Activated naive CD4-positive, alpha-beta T cell treated with anti-CD3 and anti-CD28 coated beads, Interleukin-2, amount 50 U/mL, for 24 hours (primary cell): ENCODE measurements at regions not wholly inside any gene's neighbourhood (a gene's known extent, or its start where the extent isn't known, plus 50 kb on each side); places are given as distances from the start of the nearest gene placed in this dataset.

Experiments used
- H3K27ac Mint-ChIP-seq: one replicate; pipeline ENCODE4 v1.8.0; 2021; ENCODE audit warnings: mild to moderate bottlenecking, mixed read lengths
- H3K27me3 Mint-ChIP-seq: one replicate; pipeline ENCODE4 v1.8.0; 2021; ENCODE audit warnings: mixed read lengths
- H3K36me3 Mint-ChIP-seq: one replicate; pipeline ENCODE4 v1.8.0; 2021; ENCODE audit warnings: mixed read lengths
- H3K4me1 Mint-ChIP-seq: one replicate; pipeline ENCODE4 v1.8.0; 2021; ENCODE audit warnings: mixed read lengths
- H3K4me3 Mint-ChIP-seq: one replicate; pipeline ENCODE4 v1.8.0; 2021; ENCODE audit warnings: mild to moderate bottlenecking, mixed read lengths
- H3K9me3 Mint-ChIP-seq: one replicate; pipeline ENCODE4 v1.8.0; 2021; ENCODE audit warnings: mixed read lengths

DNA sequence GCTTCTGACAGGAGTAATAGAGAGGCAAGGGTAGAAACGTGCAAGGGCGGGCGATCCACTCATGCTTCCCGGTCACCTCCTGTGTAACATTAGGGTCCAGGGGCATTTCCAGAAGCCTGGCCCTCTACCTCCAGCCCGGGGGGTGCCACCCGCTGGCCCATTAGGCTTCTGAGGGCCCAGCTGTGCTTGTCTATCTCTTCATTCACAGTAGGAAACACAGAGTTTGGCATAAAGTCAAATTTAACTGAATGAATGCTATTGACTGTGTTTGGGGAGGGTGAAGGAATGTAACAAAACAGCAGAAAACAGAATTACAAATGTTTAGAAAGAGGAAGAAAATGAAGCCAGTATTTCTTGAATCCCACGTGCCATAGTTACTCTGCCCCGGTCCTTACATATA, 112.4 kb upstream of the SLC66A3 start:
- Mint-ChIP-seq H3K9me3 (peaks cover 16% of the 10 kb centered on the region), H3K27me3 (peaks cover 17% of the 10 kb centered on the region), H3K4me3 (no peak overlapping the region), H3K27ac (no peak overlapping the region), H3K4me1 (no peaks in the 10 kb centered on the region), H3K36me3 (peaks cover 2% of the 10 kb centered on the region)

DNA sequence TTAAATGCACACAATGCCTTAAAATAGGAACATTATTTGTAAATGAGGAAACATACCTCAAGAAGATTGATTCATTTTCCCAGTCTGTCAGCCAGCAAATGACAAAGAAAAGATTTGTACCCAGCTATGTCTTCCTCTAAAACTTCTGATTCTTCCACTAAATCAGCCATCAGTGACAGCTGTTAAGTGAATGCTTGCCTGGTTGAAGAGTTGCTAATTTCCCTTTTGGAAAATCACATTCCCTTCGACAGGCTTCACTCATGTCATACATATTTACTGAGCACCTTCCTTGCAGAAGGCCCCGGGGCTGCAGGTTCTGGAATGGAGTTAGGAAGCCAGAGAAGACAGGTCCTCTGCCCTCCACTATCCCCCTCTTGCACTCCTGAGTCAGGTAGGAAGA, 112.0 kb upstream of the SLC66A3 start:
- peaks cover 17% of the 10 kb centered on the region for H3K27me3 Mint-ChIP-seq
- no peak overlapping the region for H3K27ac Mint-ChIP-seq
- peaks cover 12% of the 10 kb centered on the region for H3K9me3 Mint-ChIP-seq
- no peaks in the 10 kb centered on the region for H3K4me1 Mint-ChIP-seq
- H3K36me3 Mint-ChIP-seq, result peaks cover 2% of the 10 kb centered on the region
- no peak overlapping the region for H3K4me3 Mint-ChIP-seq

DNA sequence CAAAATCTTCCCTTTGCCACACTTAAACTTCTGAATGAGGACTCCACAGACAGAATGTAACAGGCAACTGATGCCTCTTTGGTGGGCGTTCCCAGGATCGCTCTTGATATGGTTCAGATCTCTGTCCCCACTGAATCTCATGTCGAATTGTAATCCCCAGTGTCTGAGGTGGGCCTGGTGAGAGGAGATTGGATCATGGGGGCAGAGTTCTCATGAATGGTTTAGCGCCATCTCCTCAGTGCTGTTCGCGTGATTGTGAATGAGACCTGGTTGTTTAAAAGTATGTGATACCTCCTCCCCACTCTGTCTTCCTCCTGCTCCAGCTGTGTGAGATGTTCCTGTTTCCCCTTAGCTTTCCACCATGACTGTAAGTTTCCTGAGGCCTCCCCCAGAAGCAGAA, 111.1 kb upstream of the SLC66A3 start:
- Mint-ChIP-seq H3K9me3 (peaks cover 8% of the 10 kb centered on the region), H3K4me1 (no peaks in the 10 kb centered on the region), H3K27me3 (peaks cover 17% of the 10 kb centered on the region), H3K27ac (no peak overlapping the region), H3K4me3 (no peak overlapping the region), H3K36me3 (peaks cover 2% of the 10 kb centered on the region)

DNA sequence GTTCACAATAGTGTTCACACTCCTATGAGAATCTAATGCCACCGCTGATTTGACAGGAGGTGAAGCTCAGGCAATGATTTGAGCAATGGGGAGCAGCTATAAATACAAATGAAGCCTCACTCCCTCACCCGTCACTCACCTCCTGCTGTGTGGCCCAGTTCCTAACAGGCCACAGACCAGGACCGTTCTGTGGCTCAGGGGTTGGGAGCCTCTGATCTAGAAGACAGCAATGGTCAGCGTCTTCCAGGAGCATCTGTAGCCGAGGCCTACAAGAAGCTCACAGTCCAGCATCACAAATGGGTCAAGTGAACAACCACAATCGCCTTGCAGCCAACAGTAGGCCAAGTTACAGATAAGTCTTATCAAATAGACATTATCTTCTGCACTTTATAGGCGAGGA, 110.0 kb upstream of the SLC66A3 start:
- Mint-ChIP-seq H3K27me3 (peaks cover 13% of the 10 kb centered on the region), H3K36me3 (no peaks in the 10 kb centered on the region), H3K4me3 (no peak overlapping the region), H3K9me3 (no peaks in the 10 kb centered on the region), H3K4me1 (no peaks in the 10 kb centered on the region), H3K27ac (no peak overlapping the region)

DNA sequence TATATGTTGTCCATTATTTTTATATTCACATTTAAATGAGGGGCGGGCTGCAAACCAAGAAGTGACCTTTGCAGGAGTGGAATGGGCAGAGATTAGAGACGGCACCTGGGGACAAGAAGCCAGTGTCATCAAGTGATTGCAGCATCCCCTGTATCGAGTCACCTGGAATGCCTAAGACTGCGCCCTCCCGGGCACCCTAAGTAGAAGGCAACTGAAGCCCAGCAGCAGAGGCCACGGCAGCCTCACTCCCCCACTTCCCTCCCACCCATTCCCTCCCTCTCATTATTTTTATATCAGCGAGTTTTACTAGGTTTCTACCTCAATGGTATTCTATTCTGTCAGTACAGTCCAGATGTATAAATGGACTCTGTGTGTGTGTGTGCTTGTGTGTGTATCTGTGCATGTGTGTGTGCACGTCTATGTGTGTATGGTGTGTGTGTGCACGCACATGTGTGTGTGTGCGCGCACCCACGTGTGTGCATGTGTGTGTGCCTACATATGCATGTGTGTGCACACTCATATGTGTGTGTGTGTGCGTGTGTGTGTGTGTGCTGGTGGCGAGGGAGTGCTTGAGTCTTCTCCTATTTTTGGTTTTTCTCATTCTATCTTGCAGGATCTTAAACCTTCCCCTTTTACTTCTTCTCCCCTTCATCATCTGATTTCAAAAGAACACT, 106.8 kb upstream of the SLC66A3 start:
- no peak overlapping the region for H3K27ac Mint-ChIP-seq
- no peaks in the 10 kb centered on the region for H3K4me1 Mint-ChIP-seq
- H3K4me3 Mint-ChIP-seq, result no peak overlapping the region
- no peaks in the 10 kb centered on the region for H3K27me3 Mint-ChIP-seq
- no peaks in the 10 kb centered on the region for H3K36me3 Mint-ChIP-seq
- no peaks in the 10 kb centered on the region for H3K9me3 Mint-ChIP-seq

DNA sequence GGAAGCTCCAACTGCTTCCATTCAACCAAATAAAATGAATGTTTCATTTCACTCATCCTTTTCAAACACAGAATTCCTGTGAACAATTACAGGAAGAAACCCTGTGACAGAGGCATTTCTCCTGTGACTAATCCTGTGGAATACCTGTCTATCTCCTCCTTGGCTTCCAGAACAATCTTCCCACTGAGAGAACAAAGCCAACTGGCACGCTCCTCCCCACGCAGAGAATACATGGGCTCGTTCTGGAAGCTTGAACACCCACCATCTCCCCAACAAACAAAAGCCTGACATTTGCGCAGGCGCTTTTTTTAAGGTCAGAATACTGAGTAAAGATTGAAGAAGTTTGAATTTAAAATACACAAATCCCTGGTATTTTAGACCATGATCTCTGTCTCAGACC, 104.7 kb upstream of the SLC66A3 start:
- no peaks in the 10 kb centered on the region for H3K27me3 Mint-ChIP-seq
- H3K27ac Mint-ChIP-seq, result no peak overlapping the region
- no peaks in the 10 kb centered on the region for H3K4me1 Mint-ChIP-seq
- H3K9me3 Mint-ChIP-seq, result no peaks in the 10 kb centered on the region
- no peaks in the 10 kb centered on the region for H3K36me3 Mint-ChIP-seq
- H3K4me3 Mint-ChIP-seq, result no peak overlapping the region

DNA sequence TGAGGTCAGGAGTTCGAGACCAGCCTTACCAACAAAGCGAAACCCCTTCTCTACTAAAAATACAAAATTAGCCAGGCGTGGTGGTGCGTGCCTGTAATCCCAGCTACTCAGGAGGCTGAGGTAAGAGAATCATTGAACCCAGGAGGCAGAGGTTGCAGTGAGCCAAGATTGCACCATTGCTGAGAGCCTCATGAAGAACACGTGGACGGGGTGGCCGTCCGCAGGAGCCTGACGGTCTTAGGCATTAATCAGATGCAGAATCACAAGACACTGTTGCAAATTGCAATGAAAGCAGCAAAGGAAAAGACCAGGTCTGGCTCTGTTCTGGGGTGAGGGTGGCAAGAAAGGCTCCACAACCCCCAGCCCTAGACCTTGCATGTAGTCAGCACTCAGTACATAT, 104.0 kb upstream of the SLC66A3 start:
- H3K4me3 Mint-ChIP-seq, result no peak overlapping the region

DNA sequence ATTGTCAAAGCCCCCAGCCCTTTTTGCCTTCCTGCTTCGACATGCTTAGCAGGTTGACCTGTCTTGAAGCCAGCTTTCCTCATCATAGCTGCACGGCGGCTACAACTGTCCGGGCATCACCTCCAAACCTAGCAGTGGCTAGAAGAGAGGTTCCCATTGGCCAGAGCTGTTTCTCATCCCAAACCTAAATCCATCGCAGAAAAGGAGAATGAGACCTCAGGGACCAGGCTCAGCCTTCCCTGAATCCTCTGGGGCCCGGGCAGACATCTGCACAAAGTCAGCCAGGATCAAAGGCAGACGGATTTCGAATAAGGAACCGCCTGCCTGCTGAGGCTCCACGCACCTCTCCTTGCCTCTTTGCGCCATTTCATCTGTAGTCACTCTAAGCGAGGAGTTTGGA, 101.7 kb upstream of the SLC66A3 start:
- no peak overlapping the region for H3K4me3 Mint-ChIP-seq
- H3K4me1 Mint-ChIP-seq, result no peaks in the 10 kb centered on the region
- peaks cover 3% of the 10 kb centered on the region for H3K9me3 Mint-ChIP-seq
- peaks cover 4% of the 10 kb centered on the region for H3K27me3 Mint-ChIP-seq
- no peak overlapping the region for H3K27ac Mint-ChIP-seq
- H3K36me3 Mint-ChIP-seq, result no peaks in the 10 kb centered on the region

More for the DNA sequence above, 104.0 kb upstream of the SLC66A3 start:
- Mint-ChIP-seq H3K27ac (no peak overlapping the region), H3K9me3 (no peaks in the 10 kb centered on the region), H3K36me3 (no peaks in the 10 kb centered on the region), H3K27me3 (no peaks in the 10 kb centered on the region), H3K4me1 (no peaks in the 10 kb centered on the region)

DNA sequence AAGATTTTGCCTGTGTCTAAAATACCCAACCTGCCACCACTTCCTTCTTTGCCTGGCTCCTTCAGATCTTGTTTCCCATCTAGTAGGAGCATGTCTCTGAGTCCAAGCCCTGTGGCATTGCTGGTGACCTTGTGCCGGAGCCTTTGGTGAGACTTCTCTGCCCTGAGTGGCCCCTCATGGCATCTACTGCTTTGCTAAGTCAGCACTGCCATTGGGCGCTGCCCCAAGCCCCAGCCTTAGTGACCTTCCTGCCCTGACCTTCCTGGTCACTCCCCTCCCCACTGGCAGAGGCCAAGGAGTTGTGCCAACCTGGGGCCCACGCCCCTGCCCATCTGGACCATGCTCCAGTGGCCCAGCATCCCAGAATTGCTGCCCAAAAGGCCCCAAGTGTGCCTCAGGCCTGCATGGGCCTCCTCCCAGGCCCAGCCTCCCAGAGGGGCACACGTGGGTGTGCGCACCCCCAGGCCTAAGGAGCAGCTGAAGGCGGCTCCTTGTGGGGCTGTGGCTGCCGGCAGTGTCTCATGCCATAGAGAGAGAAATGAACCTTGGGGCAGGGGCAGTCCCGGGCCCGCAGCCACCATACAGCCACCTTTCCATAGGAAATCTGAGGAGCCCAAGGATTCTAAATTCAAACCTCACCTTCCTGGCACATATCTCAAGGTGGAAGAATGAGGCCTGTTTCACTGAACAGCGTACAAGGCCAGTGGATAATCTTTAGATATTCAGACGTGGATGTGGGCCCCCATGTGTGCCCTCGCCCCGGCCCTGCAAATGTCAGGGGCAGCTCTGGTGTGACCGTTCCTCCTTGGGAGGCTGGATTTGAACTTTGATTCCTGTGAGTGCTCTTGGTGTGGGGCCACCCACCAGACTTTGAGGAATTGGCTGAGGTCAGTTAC, 100.2 kb upstream of the SLC66A3 start:
- Mint-ChIP-seq H3K36me3 (no peaks in the 10 kb centered on the region), H3K9me3 (peaks cover 8% of the 10 kb centered on the region), H3K4me3 (no peak overlapping the region), H3K27ac (no peak overlapping the region), H3K27me3 (peaks cover 4% of the 10 kb centered on the region), H3K4me1 (no peaks in the 10 kb centered on the region)

DNA sequence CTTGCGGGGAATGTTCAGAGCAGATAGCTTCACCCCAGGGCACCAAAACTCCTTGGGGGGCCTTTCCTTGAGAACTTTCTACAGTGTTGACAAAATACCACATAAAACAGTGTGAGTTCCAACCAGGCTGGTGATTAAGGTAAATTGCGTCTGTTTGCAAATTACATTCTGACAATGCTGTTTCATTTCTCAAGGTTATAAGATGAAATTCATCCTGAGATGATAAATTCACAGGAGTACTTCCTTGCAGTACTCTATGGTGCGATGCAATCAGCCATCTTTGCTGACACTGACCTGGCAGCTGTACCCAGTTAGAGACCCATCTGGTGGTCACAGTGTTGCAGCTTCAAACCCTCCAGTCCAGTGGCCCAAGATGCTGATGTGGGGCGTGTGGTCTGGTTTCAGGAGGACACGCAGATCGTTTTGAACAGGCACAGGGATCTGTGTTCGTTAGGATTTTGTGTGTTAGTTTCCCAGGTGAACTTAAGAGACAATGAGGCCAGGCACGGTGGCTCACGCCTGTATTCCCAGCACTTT, 99.5 kb upstream of the SLC66A3 start:
- Mint-ChIP-seq H3K36me3 (no peaks in the 10 kb centered on the region), H3K27me3 (peaks cover 4% of the 10 kb centered on the region), H3K4me3 (no peak overlapping the region), H3K4me1 (no peaks in the 10 kb centered on the region), H3K27ac (no peak overlapping the region), H3K9me3 (peaks cover 8% of the 10 kb centered on the region)

DNA sequence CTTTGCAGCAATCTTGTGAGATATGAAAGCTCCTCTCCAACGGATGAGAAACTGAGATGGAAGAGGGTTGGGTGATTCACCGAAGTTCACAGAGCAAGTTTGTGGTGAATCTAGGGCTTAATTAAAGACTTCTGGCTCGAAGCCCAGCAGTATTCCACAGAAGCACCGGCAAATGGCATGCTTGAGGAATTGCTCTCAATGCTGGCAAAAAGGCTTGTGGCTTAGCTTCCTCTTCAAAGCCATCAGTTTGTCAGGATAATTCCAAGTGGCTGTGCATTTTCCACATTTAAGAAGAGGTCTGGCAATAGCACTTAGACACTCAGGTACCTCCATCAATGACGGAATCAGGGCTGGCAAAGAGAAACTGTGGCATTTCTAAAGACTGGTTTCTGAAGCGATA, 98.7 kb upstream of the SLC66A3 start:
- Mint-ChIP-seq H3K9me3 (peaks cover 8% of the 10 kb centered on the region), H3K36me3 (peaks cover 2% of the 10 kb centered on the region), H3K4me1 (no peaks in the 10 kb centered on the region), H3K4me3 (no peak overlapping the region), H3K27me3 (peaks cover 4% of the 10 kb centered on the region), H3K27ac (no peak overlapping the region)

DNA sequence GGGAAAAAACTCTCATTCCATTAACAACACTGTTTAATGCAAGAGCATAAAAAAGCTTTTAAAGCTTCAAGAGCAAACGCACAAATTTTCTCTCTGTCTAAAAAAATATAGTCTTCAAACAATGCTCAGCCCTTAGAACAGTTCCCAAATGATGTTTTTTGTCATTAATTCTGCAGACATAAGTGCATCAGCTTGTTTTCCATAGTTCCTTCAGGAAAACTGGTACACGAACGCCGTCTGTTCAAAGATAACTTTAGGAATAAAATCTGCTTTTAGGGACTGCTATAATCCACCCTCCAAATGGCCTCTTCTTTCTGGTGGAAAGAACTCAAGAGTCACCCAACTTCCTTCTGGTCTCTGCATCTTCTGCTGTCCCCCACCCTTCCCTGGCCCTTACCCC, 98.2 kb upstream of the SLC66A3 start:
- H3K9me3 Mint-ChIP-seq, result peaks cover 8% of the 10 kb centered on the region
- peaks cover 4% of the 10 kb centered on the region for H3K27me3 Mint-ChIP-seq
- no peak overlapping the region for H3K4me3 Mint-ChIP-seq
- no peak overlapping the region for H3K27ac Mint-ChIP-seq
- H3K36me3 Mint-ChIP-seq, result peaks cover 2% of the 10 kb centered on the region
- H3K4me1 Mint-ChIP-seq, result no peaks in the 10 kb centered on the region

DNA sequence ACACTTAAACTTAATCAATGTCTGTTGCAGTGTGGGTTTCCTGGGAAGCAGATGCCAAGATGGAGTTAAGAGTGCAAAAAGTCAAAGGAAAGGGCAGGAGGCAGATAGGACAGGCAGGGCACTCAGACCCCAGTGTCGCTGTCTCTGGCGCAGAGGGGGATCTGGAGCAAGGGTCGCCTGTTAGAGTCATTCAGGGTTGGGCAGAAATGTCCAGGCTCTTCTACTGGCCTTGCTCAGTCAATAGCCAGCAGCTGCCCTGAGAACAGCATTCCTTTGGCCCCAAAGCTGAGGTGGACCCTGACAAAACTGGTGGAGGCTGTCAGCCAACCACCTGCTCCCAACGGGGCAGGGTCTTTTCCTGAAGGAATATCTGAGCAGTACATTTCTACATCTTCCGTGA, 97.1 kb upstream of the SLC66A3 start:
- Mint-ChIP-seq H3K36me3 (peaks cover 2% of the 10 kb centered on the region), H3K4me3 (no peak overlapping the region), H3K27ac (no peak overlapping the region), H3K4me1 (no peaks in the 10 kb centered on the region), H3K9me3 (peaks cover 8% of the 10 kb centered on the region), H3K27me3 (peaks cover 4% of the 10 kb centered on the region)

DNA sequence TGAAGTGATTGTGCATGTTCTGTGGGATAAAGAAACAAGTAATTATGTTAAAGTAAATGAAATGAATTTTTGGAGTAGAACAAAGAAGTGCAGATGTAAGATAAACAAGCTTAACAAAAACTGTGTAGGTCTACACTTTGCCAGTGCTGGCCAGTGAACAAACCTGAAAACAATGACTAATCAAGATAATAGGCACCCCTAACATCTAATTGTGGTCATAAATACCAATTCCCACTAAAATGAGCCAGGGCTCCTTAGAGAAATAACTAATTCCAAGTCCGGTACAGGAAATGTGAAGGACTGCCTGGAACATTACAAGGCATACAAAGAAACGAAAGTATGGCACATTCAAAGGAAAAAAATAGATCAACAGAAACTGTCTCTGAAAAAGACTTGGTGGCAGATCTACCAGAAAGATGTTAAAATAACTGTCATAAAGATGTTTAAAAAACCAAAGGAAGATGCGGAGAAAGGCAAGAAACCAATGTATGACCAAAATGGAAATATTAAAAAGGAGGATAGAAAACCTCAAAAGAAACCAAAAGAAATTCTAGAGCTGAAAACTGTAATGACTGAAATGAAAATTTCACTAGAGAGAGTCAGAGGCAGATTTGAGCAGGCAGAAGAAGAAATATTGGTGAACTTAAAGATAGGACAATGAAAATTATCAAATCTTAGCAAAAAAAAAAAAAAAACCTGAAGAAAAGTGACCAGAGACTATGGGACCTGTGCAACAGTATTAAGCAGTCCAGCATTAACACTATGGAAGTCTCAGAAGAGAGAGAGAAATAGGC, 94.7 kb upstream of the SLC66A3 start:
- H3K4me1 Mint-ChIP-seq, result no peaks in the 10 kb centered on the region
- H3K27me3 Mint-ChIP-seq, result peaks cover 9% of the 10 kb centered on the region
- no peak overlapping the region for H3K4me3 Mint-ChIP-seq
- H3K27ac Mint-ChIP-seq, result no peak overlapping the region
- H3K9me3 Mint-ChIP-seq, result peaks cover 8% of the 10 kb centered on the region
- peaks cover 2% of the 10 kb centered on the region for H3K36me3 Mint-ChIP-seq

DNA sequence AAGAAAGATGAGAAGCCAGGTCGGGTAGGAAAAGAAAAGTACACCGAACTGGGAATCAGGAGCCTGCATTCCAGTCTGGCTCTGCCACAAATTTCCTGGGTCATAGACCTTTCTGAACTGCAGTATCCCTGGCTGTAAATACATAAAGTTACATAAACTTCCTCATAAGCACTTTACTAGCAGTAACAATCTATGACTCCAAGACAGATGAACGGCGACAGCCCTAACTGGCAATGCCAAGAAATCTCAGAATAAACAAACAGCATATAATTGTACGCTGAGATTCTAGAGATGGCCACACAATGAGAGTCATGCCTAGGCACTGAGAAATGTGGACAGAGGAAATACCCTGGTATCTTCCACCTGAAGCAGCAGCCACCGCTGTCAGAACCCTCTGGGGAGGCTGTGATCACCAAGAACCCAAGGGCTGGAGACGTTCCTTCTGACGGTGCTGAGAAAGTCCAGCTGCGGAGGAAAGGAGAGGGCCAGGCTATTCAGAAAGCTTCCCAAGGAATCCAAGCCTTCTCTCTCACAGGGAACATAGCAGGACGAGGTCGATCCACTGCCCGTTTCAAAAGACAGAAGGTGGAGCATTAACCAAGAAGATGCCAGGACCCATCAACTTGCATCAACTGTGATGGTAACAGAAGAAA, 89.3 kb upstream of the SLC66A3 start:
- no peak overlapping the region for H3K4me3 Mint-ChIP-seq
- H3K27ac Mint-ChIP-seq, result no peak overlapping the region
- H3K4me1 Mint-ChIP-seq, result no peaks in the 10 kb centered on the region
- H3K9me3 Mint-ChIP-seq, result no peaks in the 10 kb centered on the region
- peaks cover 10% of the 10 kb centered on the region for H3K27me3 Mint-ChIP-seq
- peaks cover 1% of the 10 kb centered on the region for H3K36me3 Mint-ChIP-seq
